ENCODE measurements at regions not wholly inside any gene's neighbourhood (a gene's known extent, or its start where the extent isn't known, plus 50 kb on each side); places are given as distances from the start of the nearest gene placed in this dataset.

- DNase-seq = peak; percentile 39
- no peak for TF ChIP-seq CTCF (IDR thresholded peaks at IDR 0.05)
- Mint-ChIP-seq H3K27me3 (ENCODE audit: insufficient read depth) (no peaks in the 10 kb centered on the region), H3K4me3 (no peak overlapping the region), H3K4me1 (ENCODE audit: low read depth) (peaks cover 35% of the 10 kb centered on the region), H3K27ac (no peak overlapping the region), H3K9me3 (no peaks in the 10 kb centered on the region), H3K36me3 (ENCODE audit: low read depth) (peaks cover 7% of the 10 kb centered on the region)
Measured at GRCh38 chr11:103683576-103683975, 352.9 kb upstream of the DDI1 start.

- H3K4me3 Mint-ChIP-seq = no peak overlapping the region
- no peak for DNase-seq
- TF ChIP-seq CTCF (IDR thresholded peaks at IDR 0.05) = no peak
- no peak overlapping the region for H3K27ac Mint-ChIP-seq
- no peaks in the 10 kb centered on the region for H3K9me3 Mint-ChIP-seq
- H3K27me3 Mint-ChIP-seq (ENCODE audit: insufficient read depth) = no peaks in the 10 kb centered on the region
- peaks cover 3% of the 10 kb centered on the region for H3K4me1 Mint-ChIP-seq (ENCODE audit: low read depth)
- H3K36me3 Mint-ChIP-seq (ENCODE audit: low read depth) = peaks cover 7% of the 10 kb centered on the region
Measured at GRCh38 chr11:103688924-103689323, 347.5 kb upstream of the DDI1 start.

DNA sequence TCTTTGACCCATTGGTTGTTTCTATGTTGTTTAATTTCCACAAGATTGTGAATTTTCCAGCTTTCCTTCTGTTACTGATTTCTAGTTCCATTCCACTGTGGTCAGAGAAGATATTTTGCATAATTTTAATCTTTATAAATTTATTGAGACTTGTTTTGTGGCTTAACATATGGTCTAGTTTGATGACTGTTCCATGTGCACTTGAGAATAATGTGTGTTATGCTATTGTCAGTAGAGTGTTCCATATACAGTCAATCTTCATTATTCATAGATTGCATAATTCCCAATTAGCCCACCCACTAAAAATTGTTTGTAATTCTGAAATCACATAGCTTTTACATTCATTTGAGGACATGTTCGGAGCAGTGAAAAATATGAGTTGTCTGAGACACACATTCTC is 346.1 kb upstream of the DDI1 start:
- Mint-ChIP-seq H3K4me3 (no peak overlapping the region), H3K9me3 (no peaks in the 10 kb centered on the region), H3K27ac (no peak overlapping the region), H3K4me1 (ENCODE audit: low read depth) (no peaks in the 10 kb centered on the region), H3K27me3 (ENCODE audit: insufficient read depth) (no peaks in the 10 kb centered on the region), H3K36me3 (ENCODE audit: low read depth) (peaks cover 7% of the 10 kb centered on the region)
- TF ChIP-seq CTCF (IDR thresholded peaks at IDR 0.05) = no peak
- DNase-seq = no peak

- H3K27me3 Mint-ChIP-seq (ENCODE audit: insufficient read depth) = no peaks in the 10 kb centered on the region
- TF ChIP-seq CTCF (IDR thresholded peaks at IDR 0.05) = no peak
- H3K36me3 Mint-ChIP-seq (ENCODE audit: low read depth) = peaks cover 3% of the 10 kb centered on the region; the same call in 1 of the 2 replicates
- no peaks in the 10 kb centered on the region for H3K9me3 Mint-ChIP-seq
- peaks cover 24% of the 10 kb centered on the region for H3K4me1 Mint-ChIP-seq (ENCODE audit: low read depth)
- H3K27ac Mint-ChIP-seq = no peak overlapping the region
- no peak for DNase-seq
- no peak overlapping the region for H3K4me3 Mint-ChIP-seq
Measured at GRCh38 chr11:103696123-103696522, 340.3 kb upstream of the DDI1 start.

- DNase-seq = no peak
- Mint-ChIP-seq H3K4me3 (no peak overlapping the region), H3K27me3 (ENCODE audit: insufficient read depth) (no peaks in the 10 kb centered on the region), H3K36me3 (ENCODE audit: low read depth) (peaks cover 3% of the 10 kb centered on the region; the same call in 1 of the 2 replicates), H3K9me3 (no peaks in the 10 kb centered on the region), H3K4me1 (ENCODE audit: low read depth) (peaks cover 30% of the 10 kb centered on the region), H3K27ac (peak overlapping the region; percentile 34)
- peak; percentile 44 for TF ChIP-seq CTCF (IDR thresholded peaks at IDR 0.05)
Measured at GRCh38 chr11:103699216-103699615, 337.2 kb upstream of the DDI1 start.

DNA sequence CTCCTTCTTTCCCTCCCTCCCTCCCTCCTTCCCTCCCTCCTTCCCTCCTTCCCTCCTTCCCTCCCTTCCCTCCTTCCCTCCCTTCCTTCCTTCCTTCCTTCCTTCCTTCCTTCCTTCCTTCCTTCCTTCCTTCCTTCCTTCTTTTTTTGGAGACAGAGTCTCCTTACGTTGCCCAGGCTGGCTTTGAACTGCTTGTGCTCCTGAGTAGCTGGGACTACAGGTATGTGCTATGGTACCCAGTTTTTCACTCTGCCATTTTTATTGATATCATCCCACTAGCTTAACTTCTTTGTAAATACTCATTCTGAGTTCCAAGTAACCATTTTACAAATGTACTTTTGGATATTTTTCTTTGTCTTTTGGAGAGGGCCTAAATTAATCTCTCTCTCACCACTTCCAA is 336.8 kb upstream of the DDI1 start:
- H3K27ac Mint-ChIP-seq = peak overlapping the region; percentile 68
- H3K4me3 Mint-ChIP-seq = peak overlapping the region; percentile 52; the same call in 1 of the 2 replicates
- H3K9me3 Mint-ChIP-seq = no peaks in the 10 kb centered on the region
- H3K36me3 Mint-ChIP-seq (ENCODE audit: low read depth) = peaks cover 3% of the 10 kb centered on the region; the same call in 1 of the 2 replicates
- H3K4me1 Mint-ChIP-seq (ENCODE audit: low read depth) = peaks cover 30% of the 10 kb centered on the region
- no peaks in the 10 kb centered on the region for H3K27me3 Mint-ChIP-seq (ENCODE audit: insufficient read depth)
- DNase-seq = no peak
- no peak for TF ChIP-seq CTCF (IDR thresholded peaks at IDR 0.05)

Data from HFFc6 (cell line).